ENCODE measurements at regions not wholly inside any gene's neighbourhood (a gene's known extent, or its start where the extent isn't known, plus 50 kb on each side); places are given as distances from the start of the nearest gene placed in this dataset.

DNA sequence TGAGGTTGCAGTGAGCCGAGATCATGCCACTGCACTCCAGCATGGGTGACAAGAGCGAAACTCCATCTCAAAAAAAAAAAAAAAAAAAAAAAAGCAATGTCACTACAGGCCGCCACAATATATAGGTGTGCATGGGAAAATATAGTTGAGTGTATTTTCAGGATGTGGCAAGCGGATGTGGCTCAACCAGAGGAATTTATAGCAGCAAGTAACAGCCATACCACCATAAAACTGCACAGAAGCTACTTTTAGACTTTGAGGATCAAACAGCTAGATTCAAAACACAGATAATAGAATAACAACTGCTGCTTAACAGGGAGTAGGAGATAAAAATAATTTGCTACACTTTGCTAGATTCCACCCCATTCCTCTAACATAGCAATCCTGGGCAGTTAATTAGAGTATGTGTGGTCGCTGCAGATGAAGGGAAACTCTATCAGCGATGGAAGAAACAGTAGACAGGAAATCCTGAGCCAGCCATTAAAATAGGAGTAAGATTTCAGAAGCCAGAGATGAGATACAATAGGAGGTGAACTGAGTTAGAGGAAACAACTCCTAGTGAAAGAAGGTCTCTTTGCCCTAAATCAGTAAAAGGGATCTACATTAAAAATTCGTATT, 318.7 kb upstream of the STT3B start:
- TF ChIP-seq, protein P1, sequence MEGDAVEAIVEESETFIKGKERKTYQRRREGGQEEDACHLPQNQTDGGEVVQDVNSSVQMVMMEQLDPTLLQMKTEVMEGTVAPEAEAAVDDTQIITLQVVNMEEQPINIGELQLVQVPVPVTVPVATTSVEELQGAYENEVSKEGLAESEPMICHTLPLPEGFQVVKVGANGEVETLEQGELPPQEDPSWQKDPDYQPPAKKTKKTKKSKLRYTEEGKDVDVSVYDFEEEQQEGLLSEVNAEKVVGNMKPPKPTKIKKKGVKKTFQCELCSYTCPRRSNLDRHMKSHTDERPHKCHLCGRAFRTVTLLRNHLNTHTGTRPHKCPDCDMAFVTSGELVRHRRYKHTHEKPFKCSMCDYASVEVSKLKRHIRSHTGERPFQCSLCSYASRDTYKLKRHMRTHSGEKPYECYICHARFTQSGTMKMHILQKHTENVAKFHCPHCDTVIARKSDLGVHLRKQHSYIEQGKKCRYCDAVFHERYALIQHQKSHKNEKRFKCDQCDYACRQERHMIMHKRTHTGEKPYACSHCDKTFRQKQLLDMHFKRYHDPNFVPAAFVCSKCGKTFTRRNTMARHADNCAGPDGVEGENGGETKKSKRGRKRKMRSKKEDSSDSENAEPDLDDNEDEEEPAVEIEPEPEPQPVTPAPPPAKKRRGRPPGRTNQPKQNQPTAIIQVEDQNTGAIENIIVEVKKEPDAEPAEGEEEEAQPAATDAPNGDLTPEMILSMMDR (IDR thresholded peaks at IDR 0.05) = no peak
- no peak for TF ChIP-seq POLR2A (IDR thresholded peaks at IDR 0.05)

Measured in breast epithelium (tissue), 3 donors.